Spleen (tissue), 11 donors: ENCODE measurements at regions not wholly inside any gene's neighbourhood (a gene's known extent, or its start where the extent isn't known, plus 50 kb on each side); places are given as distances from the start of the nearest gene placed in this dataset.

ENCODE experiments used
- DNase-seq: peaks from one replicate; pipeline ENCODE4 v3.0.0-alpha.2; 2020
- H3K27ac ChIP-seq, 8 donors: fragments of 200-600 bp; sonication (generic) in 7 of 8; 1 replicate in 4 of 8; 2 replicates in 4 of 8; pipeline versions ENCODE4 v1.5.0 to v1.8.0; 2016 to 2021; ENCODE audit warnings: inconsistent platforms in 4 of 8, mild to moderate bottlenecking in 4 of 8, moderate library complexity in 1 of 8
- H3K27me3 ChIP-seq, 7 donors: fragments of 200-600 bp; sonication (generic) in 6 of 7; replicated peaks in 1 of 7; 1 replicate in 4 of 7; 2 replicates in 3 of 7; pipeline versions ENCODE4 v1.5.0 to v1.8.0; 2016 to 2021; ENCODE audit warnings: inconsistent platforms in 3 of 7, mild to moderate bottlenecking in 1 of 7
- H3K36me3 ChIP-seq, 6 donors: fragments of 200-600 bp; sonication (generic) in 5 of 6; 1 replicate in 4 of 6; 2 replicates in 2 of 6; pipeline versions ENCODE4 v1.5.0 to v1.8.0; 2016 to 2021; ENCODE audit warnings: inconsistent platforms in 2 of 6
- H3K4me1 ChIP-seq, 6 donors: fragments of 200-600 bp; sonication (generic) in 5 of 6; 1 replicate in 3 of 6; 2 replicates in 3 of 6; pipeline versions ENCODE4 v1.5.0 to v1.8.0; 2016 to 2021; ENCODE audit warnings: inconsistent platforms in 3 of 6
- H3K4me3 ChIP-seq, 8 donors: fragments of 200-600 bp; sonication (generic) in 7 of 8; 1 replicate in 4 of 8; 2 replicates in 4 of 8; pipeline versions ENCODE4 v1.5.0 to v1.8.0; 2016 to 2021; ENCODE audit warnings: inconsistent platforms in 4 of 8, mild to moderate bottlenecking in 4 of 8, moderate library complexity in 2 of 8
- H3K9me3 ChIP-seq, 8 donors: fragments of 200-600 bp; sonication (generic) in 7 of 8; 1 replicate in 4 of 8; 2 replicates in 4 of 8; pipeline versions ENCODE4 v1.5.0 to v1.8.0; 2016 to 2021; ENCODE audit warnings: inconsistent platforms in 4 of 8
- POLR2A ChIP-seq, 3 donors: fragments of 450-650 bp; IDR thresholded peaks; one replicate each; pipeline ENCODE4 v1.5.1; 2017; ENCODE audit warnings: antibody characterized with exemption in 3 of 3, mild to moderate bottlenecking in 1 of 3
- POLR2AphosphoS5 ChIP-seq, 3 donors: sonication (generic); formaldehyde crosslinking; IDR thresholded peaks; one replicate each; pipeline ENCODE4 v1.5.1; 2017; ENCODE audit warnings: antibody characterized with exemption in 3 of 3
- WGBS, 5 donors: extraction: QIAGEN DNeasy Blood & Tissue Kit in 3 of 5; methylation state at CpG; one replicate each; pipeline versions ENCODE4 v1.1.5 to v1.1.7; 2013 to 2018; 5-methylcytosine and 5-hydroxymethylcytosine counted together
- intact Hi-C: fragments of 100-400 bp; cut with DNase I; formaldehyde crosslinking; loops from one replicate; pipeline ENCODE4 v1.15.0; 2023; ENCODE audit warnings: low total_unique reads
- TF ChIP-seq, protein P1 (sequence below), 11 experiments: fragments of 200-600 bp in 7 of 11; fragments of 450-650 bp in 4 of 11; sonication (generic) in 4 of 11; IDR thresholded peaks in 8 of 11; conservative IDR thresholded peaks in 3 of 11; 1 replicate in 7 of 11; 2 replicates in 4 of 11; pipeline versions ENCODE4 v1.4.0 to v1.8.0; 2016 to 2021; ENCODE audit warnings: antibody characterized with exemption in 11 of 11, inconsistent platforms in 4 of 11, mild to moderate bottlenecking in 1 of 11
- donor health status: healthy with polysubstance abuse.
- donor health status: DM: no; HTN: no; CAD: no; lungs with moderate emphysema.
- donor health status: DM: no; HTN: no; CAD: no.
- donor health status: Bipolar disorder and iron deficiency.
- donor health status: healthy.
- donor health status: DM: no; HTN: no; CAD: no.
- donor health status: DM: yes; HTN: yes; CAD: no.

DNA sequence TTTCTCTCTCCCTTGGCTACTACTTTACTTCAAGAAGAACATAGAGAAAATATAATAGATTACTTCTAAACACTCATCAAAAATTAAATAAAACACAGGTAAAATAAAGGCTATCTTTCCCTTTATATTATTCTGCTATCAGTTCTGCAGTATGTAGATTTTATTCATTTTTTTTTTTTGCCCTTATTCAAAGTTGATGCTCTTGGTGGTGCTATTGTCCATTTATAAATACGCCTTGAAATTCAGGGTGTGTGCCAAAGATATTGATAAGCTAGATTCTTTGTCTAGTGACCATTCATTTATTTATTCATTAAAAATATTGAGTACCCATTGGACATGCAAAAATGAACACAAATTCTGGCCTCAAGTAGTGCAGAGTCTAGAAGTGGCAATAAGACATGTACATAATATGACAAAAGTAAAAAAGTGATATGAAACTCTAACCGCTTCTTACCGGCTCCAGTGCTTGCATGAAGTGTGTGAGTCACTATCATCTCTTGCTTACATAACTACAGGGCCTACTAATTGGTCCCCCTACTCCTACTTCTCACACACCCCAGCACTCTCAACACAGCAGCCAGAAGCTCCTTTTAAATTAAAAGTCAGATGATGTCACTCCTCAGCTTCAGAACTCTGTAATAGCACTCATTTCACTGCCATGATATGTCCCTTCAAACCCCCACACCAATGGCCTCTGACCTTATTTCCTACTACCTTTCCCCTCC is 208.3 kb upstream of the FANCL start:
- 65 to 76% (median 71%) methylated on average over 3 of the region's 3 CpGs for WGBS, 5 donors
- H3K4me1 ChIP-seq, result no peaks in the 10 kb centered on the region

DNA sequence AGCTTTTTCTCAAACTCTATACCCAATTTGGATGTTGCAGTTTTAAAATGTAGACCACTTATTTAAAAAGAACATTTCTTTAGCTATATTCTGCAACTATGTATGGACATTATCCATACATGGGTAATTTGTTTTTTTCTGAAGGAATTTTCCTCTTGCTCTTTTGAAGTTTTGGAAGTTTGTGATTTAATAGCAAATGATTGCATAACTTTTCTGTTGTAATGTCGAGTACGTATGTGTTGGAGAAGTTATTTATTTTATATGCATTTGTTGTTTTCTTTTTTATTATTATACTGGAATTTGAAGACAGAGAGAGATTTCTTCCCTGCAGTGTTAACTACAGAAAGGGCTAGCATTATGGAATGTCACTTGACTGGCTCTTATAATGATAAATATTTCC is 207.7 kb upstream of the FANCL start:
- Histone ChIP-seq H3K4me1 (no peaks in the 10 kb centered on the region), H3K36me3 (no peaks in the 10 kb centered on the region), H3K27me3 (no peaks in the 10 kb centered on the region), H3K9me3 (no peaks in the 10 kb centered on the region), H3K27ac (no peak overlapping the region), H3K4me3 (no peak overlapping the region)
- TF ChIP-seq, protein P1, sequence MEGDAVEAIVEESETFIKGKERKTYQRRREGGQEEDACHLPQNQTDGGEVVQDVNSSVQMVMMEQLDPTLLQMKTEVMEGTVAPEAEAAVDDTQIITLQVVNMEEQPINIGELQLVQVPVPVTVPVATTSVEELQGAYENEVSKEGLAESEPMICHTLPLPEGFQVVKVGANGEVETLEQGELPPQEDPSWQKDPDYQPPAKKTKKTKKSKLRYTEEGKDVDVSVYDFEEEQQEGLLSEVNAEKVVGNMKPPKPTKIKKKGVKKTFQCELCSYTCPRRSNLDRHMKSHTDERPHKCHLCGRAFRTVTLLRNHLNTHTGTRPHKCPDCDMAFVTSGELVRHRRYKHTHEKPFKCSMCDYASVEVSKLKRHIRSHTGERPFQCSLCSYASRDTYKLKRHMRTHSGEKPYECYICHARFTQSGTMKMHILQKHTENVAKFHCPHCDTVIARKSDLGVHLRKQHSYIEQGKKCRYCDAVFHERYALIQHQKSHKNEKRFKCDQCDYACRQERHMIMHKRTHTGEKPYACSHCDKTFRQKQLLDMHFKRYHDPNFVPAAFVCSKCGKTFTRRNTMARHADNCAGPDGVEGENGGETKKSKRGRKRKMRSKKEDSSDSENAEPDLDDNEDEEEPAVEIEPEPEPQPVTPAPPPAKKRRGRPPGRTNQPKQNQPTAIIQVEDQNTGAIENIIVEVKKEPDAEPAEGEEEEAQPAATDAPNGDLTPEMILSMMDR (IDR thresholded peaks at IDR 0.05 in 8 of 11, conservative IDR thresholded peaks at IDR 0.05 in 3 of 11), result no peak
- no peak for TF ChIP-seq POLR2AphosphoS5 (IDR thresholded peaks at IDR 0.05)
- TF ChIP-seq POLR2A (IDR thresholded peaks at IDR 0.05), result no peak
- intact Hi-C loops, result loop anchor here (10.0 kb wide), 1 partner anchor 544 kb away; no protein-coding TSS in a partner anchor
- 63 to 89% (median 76%) methylated on average over 2 of the region's 2 CpGs for WGBS, 5 donors
- no peak for DNase-seq

More for the DNA sequence above, 208.3 kb upstream of the FANCL start:
- Histone ChIP-seq H3K9me3 (no peaks in the 10 kb centered on the region), H3K4me3 (no peak overlapping the region), H3K27ac (no peak overlapping the region), H3K36me3 (no peaks in the 10 kb centered on the region), H3K27me3 (no peaks in the 10 kb centered on the region)
- intact Hi-C loops, result loop anchor here (10.0 kb wide), 1 partner anchor 545 kb away; no protein-coding TSS in a partner anchor
- TF ChIP-seq POLR2A (IDR thresholded peaks at IDR 0.05) (no peak), POLR2AphosphoS5 (IDR thresholded peaks at IDR 0.05) (no peak)
- TF ChIP-seq, protein P1 (IDR thresholded peaks at IDR 0.05 in 8 of 11, conservative IDR thresholded peaks at IDR 0.05 in 3 of 11), result no peak
- no peak for DNase-seq

DNA sequence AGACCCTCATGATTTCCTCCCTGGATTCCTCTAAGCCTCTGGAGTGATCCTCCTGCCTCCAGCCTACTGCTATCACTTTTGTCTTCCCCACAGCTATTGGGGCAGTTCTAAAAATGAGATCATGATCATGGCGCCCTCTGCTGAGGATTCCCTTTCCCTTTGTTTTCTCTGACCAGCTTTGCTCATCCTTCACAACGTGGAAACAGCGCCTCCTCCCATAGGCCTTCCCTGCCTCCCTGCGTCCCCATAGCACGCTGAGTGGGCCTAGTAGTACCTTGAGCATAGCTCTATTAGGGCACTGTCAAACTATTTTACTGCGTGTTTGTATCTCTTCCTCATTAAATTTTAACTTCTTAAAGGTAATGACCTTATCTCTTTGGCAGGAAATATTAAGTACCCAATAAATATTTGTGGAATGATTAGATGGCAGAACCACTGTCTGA is 207.0 kb upstream of the FANCL start:
- no peaks in the 10 kb centered on the region for H3K4me1 ChIP-seq
- H3K36me3 ChIP-seq, result no peaks in the 10 kb centered on the region
- no peak overlapping the region for H3K4me3 ChIP-seq
- H3K27ac ChIP-seq, result no peak overlapping the region
- no peaks in the 10 kb centered on the region for H3K27me3 ChIP-seq
- TF ChIP-seq, protein P1 (IDR thresholded peaks at IDR 0.05 in 8 of 11, conservative IDR thresholded peaks at IDR 0.05 in 3 of 11), result peak in 6 of 11 experiments; percentile 7 to 45 (median 33)
- no peak for TF ChIP-seq POLR2AphosphoS5 (IDR thresholded peaks at IDR 0.05)
- WGBS, 5 donors, result 28 to 47% (median 33%) methylated on average over 6 of the region's 6 CpGs
- DNase-seq, result no peak
- no peaks in the 10 kb centered on the region for H3K9me3 ChIP-seq
- intact Hi-C loops, result loop anchor here (10.0 kb wide), 1 partner anchor 543 kb away; no protein-coding TSS in a partner anchor

DNA sequence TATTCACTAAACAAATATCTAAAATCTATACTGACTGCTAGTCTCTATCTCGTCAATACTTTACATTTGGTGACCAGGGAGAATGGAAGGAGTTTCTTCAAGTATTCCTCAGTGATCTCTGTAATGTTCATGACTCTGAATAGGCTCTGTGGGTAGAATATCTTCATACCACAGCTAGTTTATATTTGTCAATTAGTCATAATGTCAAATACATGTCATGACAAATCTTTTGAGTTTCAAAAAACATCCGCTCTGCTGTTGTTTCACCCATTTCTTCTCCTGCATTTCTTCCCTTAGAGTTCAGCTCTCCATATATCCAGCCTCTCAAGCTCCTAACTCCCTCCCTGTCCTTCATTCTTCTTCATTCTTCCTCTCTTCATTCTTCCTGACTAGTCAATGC is 206.5 kb upstream of the FANCL start:
- no peak overlapping the region for H3K27ac ChIP-seq
- TF ChIP-seq POLR2AphosphoS5 (IDR thresholded peaks at IDR 0.05) (no peak), POLR2A (IDR thresholded peaks at IDR 0.05) (no peak)
- TF ChIP-seq, protein P1 (IDR thresholded peaks at IDR 0.05 in 8 of 11, conservative IDR thresholded peaks at IDR 0.05 in 3 of 11), result no peak
- no peaks in the 10 kb centered on the region for H3K4me1 ChIP-seq
- WGBS, 5 donors, result 87 to 94% (median 93%) methylated on average over 2 of the region's 2 CpGs
- intact Hi-C loops, result loop anchor here (10.0 kb wide), 1 partner anchor 543 kb away; no protein-coding TSS in a partner anchor
- H3K9me3 ChIP-seq, result no peaks in the 10 kb centered on the region
- no peaks in the 10 kb centered on the region for H3K36me3 ChIP-seq
- no peak overlapping the region for H3K4me3 ChIP-seq
- no peak for DNase-seq
- H3K27me3 ChIP-seq, result no peaks in the 10 kb centered on the region
